OCI-LY7 (cell line): ENCODE measurements at regions not wholly inside any gene's neighbourhood (a gene's known extent, or its start where the extent isn't known, plus 50 kb on each side); places are given as distances from the start of the nearest gene placed in this dataset.
"Not testable (repeated sequence)": the region's sequence is repeated elsewhere in the genome, so short reads cannot be mapped to it uniquely, and the experiment has no call there.

ENCODE experiments used
- BruUV-seq: library from RNA; stranded (reverse); fragments of 400-500 nt; replicated peaks from 2 replicates; lab custom pipeline; 2021; lab: Mats Ljungman, UMichigan
- CTCF ChIA-PET: fragments of 300-600 bp; sonication (Branson Sonifier 250); formaldehyde crosslinking; loops from one replicate; lab custom pipeline; 2022; ENCODE audit warnings: antibody characterized with exemption; ENCODE audit not compliant: unreplicated experiment; lab: Charles Lee
- POLR2A ChIA-PET: fragments of 300-600 bp; sonication (Branson Sonifier 250); formaldehyde crosslinking; loops from one replicate; lab custom pipeline; 2022; ENCODE audit warnings: antibody characterized with exemption; lab: Charles Lee
- DNase-seq: peaks from one replicate; pipeline ENCODE4 v3.0.0-alpha.2; 2015; ENCODE audit warnings: low spot score
- H2AFZ ChIP-seq: fragments of 200-600 bp; sonication (generic), shearing (Covaris generic); 2 replicates; pipeline ENCODE4 v1.6.1; 2014; ENCODE audit warnings: mild to moderate bottlenecking, antibody characterized with exemption, low read length, moderate library complexity
- H3K27ac ChIP-seq: fragments of 200-600 bp; sonication (generic); 2 replicates; pipeline ENCODE4 v1.5.1; 2014; ENCODE audit warnings: mixed run types, low read depth, mild to moderate bottlenecking, moderate library complexity, low read length, inconsistent platforms; ENCODE audit not compliant: poor library complexity, severe bottlenecking
- H3K36me3 ChIP-seq: fragments of 200-600 bp; sonication (generic); 2 replicates; pipeline ENCODE4 v1.6.1; 2014; ENCODE audit warnings: mild to moderate bottlenecking, antibody characterized with exemption, low read length, moderate library complexity, mixed read lengths; ENCODE audit not compliant: insufficient read depth
- H3K4me1 ChIP-seq: fragments of 200-600 bp; sonication (generic); 2 replicates; pipeline ENCODE4 v1.5.1; 2014; ENCODE audit warnings: mild to moderate bottlenecking, low read length; ENCODE audit not compliant: insufficient read depth, poor library complexity, severe bottlenecking
- H3K4me2 ChIP-seq: fragments of 200-600 bp; sonication (generic); 2 replicates; pipeline ENCODE4 v1.6.1; 2014; ENCODE audit warnings: mild to moderate bottlenecking, low read length
- H3K4me3 ChIP-seq: fragments of 200-600 bp; sonication (generic); 2 replicates; pipeline ENCODE4 v1.5.1; 2014; ENCODE audit warnings: mild to moderate bottlenecking, low read depth, low read length; ENCODE audit not compliant: poor library complexity, severe bottlenecking
- H3K79me2 ChIP-seq: fragments of 200-600 bp; sonication (generic); 2 replicates; pipeline ENCODE4 v1.6.1; 2016; ENCODE audit warnings: low read depth, mild to moderate bottlenecking, low read length, moderate library complexity, mixed read lengths; ENCODE audit not compliant: insufficient read depth
- H3K9me2 ChIP-seq: fragments of 200-600 bp; sonication (generic); 2 replicates; pipeline ENCODE4 v1.6.1; 2016; ENCODE audit warnings: mild to moderate bottlenecking, low read length, mixed read lengths; ENCODE audit not compliant: insufficient read depth
- H3K9me3 ChIP-seq: fragments of 200-600 bp; sonication (generic); 2 replicates; pipeline ENCODE4 v1.6.1; 2014; ENCODE audit warnings: mild to moderate bottlenecking, mixed run types, low read length, mixed read lengths
- H4K20me1 ChIP-seq: fragments of 200-600 bp; sonication (generic); 2 replicates; pipeline ENCODE4 v1.6.1; 2014; ENCODE audit warnings: mild to moderate bottlenecking, antibody characterized with exemption, low read length, moderate library complexity, mixed read lengths; ENCODE audit not compliant: insufficient read depth
- EZH2phosphoT487 ChIP-seq: fragments of 200-600 bp; sonication (generic); IDR thresholded peaks from 2 replicates; pipeline ENCODE4 v1.6.1; 2018; ENCODE audit warnings: low read depth, borderline replicate concordance, mild to moderate bottlenecking, mixed run types, antibody characterized with exemption, low read length, moderate library complexity, mixed read lengths
- intact Hi-C: fragments of 100-400 bp; cut with micrococcal nuclease; formaldehyde crosslinking; loops from one replicate; pipeline ENCODE4 v1.10.0; 2022; ENCODE audit not compliant: unreplicated experiment
- TF ChIP-seq, protein P1 (sequence below): fragments of 200-600 bp; sonication (generic); conservative IDR thresholded peaks from 2 replicates; pipeline ENCODE4 v1.5.1; 2014; ENCODE audit warnings: mild to moderate bottlenecking, antibody characterized with exemption, low read length, moderate library complexity, mixed read lengths

DNA sequence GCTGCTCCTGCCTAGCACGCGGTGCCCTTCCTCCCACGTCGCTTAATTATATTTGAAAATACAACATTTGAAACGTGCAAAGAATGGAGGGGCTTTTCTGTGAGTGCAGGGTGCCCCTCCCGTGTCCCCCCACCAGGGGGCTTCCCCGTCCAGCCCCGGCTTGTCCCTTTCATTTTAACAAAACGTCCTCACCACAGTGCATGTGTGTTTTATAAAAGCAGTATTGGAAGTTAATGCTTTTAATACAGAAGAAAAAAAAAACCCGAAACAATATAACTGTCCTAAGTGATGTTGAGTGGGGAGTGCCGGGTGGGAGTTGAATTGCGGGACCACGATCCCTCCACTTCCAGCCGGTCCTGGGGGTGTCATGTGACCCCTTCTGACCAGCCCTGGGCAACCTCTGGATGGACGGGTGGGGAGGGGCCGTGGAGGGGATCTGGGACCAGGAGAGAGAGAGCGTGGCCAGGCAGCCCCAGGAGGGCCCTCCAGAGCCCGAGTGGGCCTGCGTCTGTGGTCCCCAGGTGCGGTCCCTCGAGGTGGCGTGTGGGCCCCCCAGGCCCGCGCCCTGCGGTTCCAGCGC lies 155.3 kb downstream of the TMEM121 start:
- H3K36me3 ChIP-seq, H3K79me2 ChIP-seq, intact Hi-C loops, H2AFZ ChIP-seq, CTCF ChIA-PET, POLR2A ChIA-PET, H3K9me3 ChIP-seq, H4K20me1 ChIP-seq, H3K9me2 ChIP-seq: not testable (repeated sequence)
- H3K4me2 ChIP-seq = peak overlapping the region; percentile 58
- BruUV-seq = TSS peak; percentile 58
- peak overlapping the region; percentile 2 for H3K4me3 ChIP-seq
- peaks cover 64% of the 10 kb centered on the region for H3K4me1 ChIP-seq
- H3K27ac ChIP-seq = peak overlapping the region; percentile 86
- TF ChIP-seq, protein P1, sequence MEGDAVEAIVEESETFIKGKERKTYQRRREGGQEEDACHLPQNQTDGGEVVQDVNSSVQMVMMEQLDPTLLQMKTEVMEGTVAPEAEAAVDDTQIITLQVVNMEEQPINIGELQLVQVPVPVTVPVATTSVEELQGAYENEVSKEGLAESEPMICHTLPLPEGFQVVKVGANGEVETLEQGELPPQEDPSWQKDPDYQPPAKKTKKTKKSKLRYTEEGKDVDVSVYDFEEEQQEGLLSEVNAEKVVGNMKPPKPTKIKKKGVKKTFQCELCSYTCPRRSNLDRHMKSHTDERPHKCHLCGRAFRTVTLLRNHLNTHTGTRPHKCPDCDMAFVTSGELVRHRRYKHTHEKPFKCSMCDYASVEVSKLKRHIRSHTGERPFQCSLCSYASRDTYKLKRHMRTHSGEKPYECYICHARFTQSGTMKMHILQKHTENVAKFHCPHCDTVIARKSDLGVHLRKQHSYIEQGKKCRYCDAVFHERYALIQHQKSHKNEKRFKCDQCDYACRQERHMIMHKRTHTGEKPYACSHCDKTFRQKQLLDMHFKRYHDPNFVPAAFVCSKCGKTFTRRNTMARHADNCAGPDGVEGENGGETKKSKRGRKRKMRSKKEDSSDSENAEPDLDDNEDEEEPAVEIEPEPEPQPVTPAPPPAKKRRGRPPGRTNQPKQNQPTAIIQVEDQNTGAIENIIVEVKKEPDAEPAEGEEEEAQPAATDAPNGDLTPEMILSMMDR = peak; percentile 63
- peak; percentile 52 for DNase-seq

DNA sequence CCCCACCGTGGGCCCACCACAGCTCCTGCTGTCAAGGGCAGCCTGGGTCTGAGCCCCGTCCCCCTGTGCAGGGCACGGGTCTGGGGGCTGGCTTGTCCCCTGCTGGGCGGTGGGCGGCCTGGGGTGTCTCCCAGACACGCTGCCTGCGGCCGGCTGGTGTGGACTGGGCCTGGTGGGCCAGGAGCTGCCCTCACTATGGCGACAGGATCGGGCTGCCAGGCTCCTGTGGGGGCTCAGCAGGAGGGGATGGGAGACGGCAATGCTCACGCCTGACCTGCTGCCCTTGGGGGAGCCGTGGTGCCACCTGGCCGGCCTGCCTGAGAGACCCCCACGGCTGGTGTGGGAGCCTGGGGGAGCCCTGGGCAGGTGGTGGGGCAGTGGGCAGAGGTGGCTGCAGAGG lies 156.1 kb downstream of the TMEM121 start:
- H3K36me3 ChIP-seq, H4K20me1 ChIP-seq, BruUV-seq, H3K9me2 ChIP-seq, POLR2A ChIA-PET, intact Hi-C loops, H3K4me3 ChIP-seq, H3K79me2 ChIP-seq, H3K9me3 ChIP-seq, DNase-seq, H2AFZ ChIP-seq: not testable (repeated sequence)
- H3K4me2 ChIP-seq = 0 out of 2 replicates have a peak overlapping the region, but pooled peaks have one; percentile 47
- CTCF ChIA-PET = interaction anchor here (0.6 kb wide), 1 partner anchor 111 kb away, joined by 5 read pairs; no protein-coding TSS in a partner anchor
- H3K27ac ChIP-seq = peak overlapping the region; percentile 92
- peaks cover 71% of the 10 kb centered on the region for H3K4me1 ChIP-seq

DNA sequence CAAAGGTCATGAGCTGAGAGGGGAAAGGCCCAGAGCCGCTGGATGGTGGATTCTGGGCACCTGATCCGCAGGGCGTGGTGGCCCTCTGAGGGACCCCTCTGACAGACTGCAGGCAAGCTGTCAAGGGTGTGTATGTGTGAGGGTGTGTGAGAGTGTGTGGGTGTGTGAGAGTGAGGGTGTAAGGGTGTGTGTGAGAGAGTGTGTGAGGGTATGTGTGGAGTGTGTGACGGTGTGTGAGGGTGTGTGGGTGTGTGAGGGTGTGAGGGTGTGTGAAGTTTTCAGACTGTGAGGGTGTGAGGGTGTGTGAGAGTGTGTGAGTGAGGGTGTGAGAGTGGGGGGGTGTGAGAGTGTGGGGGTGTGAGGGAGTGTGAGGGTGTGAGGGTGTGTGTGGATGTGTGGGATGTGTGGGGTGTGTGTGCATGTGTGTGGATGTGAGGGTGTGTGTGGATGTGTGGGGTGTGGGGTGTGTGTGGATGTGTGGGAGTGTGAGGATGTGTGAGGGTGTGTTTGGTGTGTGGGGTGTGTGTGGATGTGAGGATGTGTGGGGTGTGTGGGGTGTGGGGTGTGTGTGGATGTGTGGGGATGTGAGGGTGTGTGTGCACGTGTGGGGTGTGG lies 156.7 kb downstream of the TMEM121 start:
- CTCF ChIA-PET = interaction anchor here (0.6 kb wide), 1 partner anchor 111 kb away, joined by 5 read pairs; no protein-coding TSS in a partner anchor
- no TSS peak for BruUV-seq
- H3K4me1 ChIP-seq = peaks cover 75% of the 10 kb centered on the region

DNA sequence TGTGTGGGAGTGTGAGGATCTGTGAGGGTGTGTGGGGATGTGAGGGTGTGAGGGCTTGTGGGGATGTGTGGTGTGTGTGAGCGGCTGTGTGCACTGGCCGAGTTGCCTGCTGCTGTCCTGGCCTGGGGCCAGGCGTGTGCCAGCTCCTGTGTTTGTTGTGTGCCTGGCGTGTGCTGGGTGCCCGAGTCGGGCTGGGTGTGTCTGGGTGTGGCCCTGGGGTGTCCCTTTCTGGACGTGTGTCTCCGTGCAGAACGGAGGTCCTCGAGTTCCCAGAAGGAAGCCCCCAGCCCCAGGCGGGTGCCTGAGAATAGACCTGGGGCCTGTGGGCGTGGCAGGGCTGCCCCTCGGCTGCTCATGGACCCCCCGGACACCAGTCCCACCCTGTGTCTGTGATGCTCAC lies 157.7 kb downstream of the TMEM121 start:
- intact Hi-C loops, DNase-seq, H3K9me3 ChIP-seq, H3K36me3 ChIP-seq, H2AFZ ChIP-seq, CTCF ChIA-PET, BruUV-seq, H3K9me2 ChIP-seq, H3K79me2 ChIP-seq, H3K4me3 ChIP-seq, POLR2A ChIA-PET, H4K20me1 ChIP-seq: not testable (repeated sequence)
- Histone ChIP-seq H3K4me1 (peaks cover 80% of the 10 kb centered on the region), H3K27ac (peak overlapping the region; percentile 92), H3K4me2 (peak overlapping the region; percentile 36)

More for the DNA sequence above, 156.7 kb downstream of the TMEM121 start:
- Histone ChIP-seq H3K4me3 (no peak overlapping the region), H3K9me3 (no peaks in the 10 kb centered on the region), H3K27ac (peak overlapping the region; percentile 92), H3K79me2 (peaks cover 6% of the 10 kb centered on the region; the same call in 1 of the 2 replicates), H3K4me2 (peak overlapping the region; percentile 47), H3K36me3 (no peaks in the 10 kb centered on the region), H2AFZ (no peak overlapping the region), H3K9me2 (no peaks in the 10 kb centered on the region), H4K20me1 (no peaks in the 10 kb centered on the region)
- no peak for TF ChIP-seq EZH2phosphoT487
- TF ChIP-seq, protein P1 = no peak
- DNase-seq = peak; percentile 41
- intact Hi-C loops = no loop called here
- POLR2A ChIA-PET = no interaction called here

DNA sequence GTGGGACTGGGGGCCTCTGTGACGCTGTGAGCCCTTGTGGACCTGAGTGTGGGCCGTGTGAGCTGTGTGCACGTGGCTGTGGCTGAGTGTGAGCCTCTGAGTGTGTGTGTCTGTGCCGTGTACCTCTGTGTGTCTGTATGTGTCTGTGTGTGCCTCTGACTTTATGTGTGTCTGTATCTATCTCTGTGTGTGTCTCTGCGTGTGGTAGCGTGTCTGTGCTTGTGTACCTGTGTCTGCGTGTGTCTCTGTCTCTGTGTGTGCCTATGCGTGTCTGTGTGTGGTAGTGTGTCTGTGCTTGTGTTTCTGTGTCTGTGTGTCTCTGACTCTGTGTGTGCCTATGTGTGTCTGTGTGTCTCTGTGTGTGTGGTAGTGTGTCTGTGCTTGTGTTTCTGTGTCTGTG lies 158.2 kb downstream of the TMEM121 start:
- CTCF ChIA-PET = not testable (repeated sequence)
- peak; percentile 30 for DNase-seq
- H3K4me2 ChIP-seq = peak overlapping the region; percentile 24

More for the DNA sequence above, 158.2 kb downstream of the TMEM121 start:
- H2AFZ ChIP-seq, H3K9me3 ChIP-seq, H4K20me1 ChIP-seq, POLR2A ChIA-PET, intact Hi-C loops, H3K79me2 ChIP-seq, H3K4me3 ChIP-seq, H3K9me2 ChIP-seq, H3K36me3 ChIP-seq: not testable (repeated sequence)
- H3K4me1 ChIP-seq = peaks cover 77% of the 10 kb centered on the region
- TSS peak; percentile 91 for BruUV-seq
- H3K27ac ChIP-seq = peak overlapping the region; percentile 92
